DND-41 (cell line): ENCODE measurements at regions not wholly inside any gene's neighbourhood (a gene's known extent, or its start where the extent isn't known, plus 50 kb on each side); places are given as distances from the start of the nearest gene placed in this dataset.

ENCODE experiments used
- CTCF ChIP-seq: IDR thresholded peaks from 2 replicates; pipeline ENCODE4 v1.5.1; 2012; ENCODE audit warnings: borderline replicate concordance, low read length, moderate library complexity, mild to moderate bottlenecking; ENCODE audit not compliant: poor library complexity, severe bottlenecking; ENCODE audit errors: extremely low read depth
- EZH2 ChIP-seq: IDR thresholded peaks from 3 replicates; pipeline ENCODE4 v1.6.1; 2012; ENCODE audit warnings: borderline replicate concordance, low read depth, mild to moderate bottlenecking, moderate library complexity, low read length, inconsistent platforms; ENCODE audit not compliant: severe bottlenecking

GRCh38 chr6:168206186-168206585 is 113.4 kb downstream of the DACT2 start:
- TF ChIP-seq CTCF = no peak
- no peak for TF ChIP-seq EZH2
